Fibroblast of mammary gland (primary cell): ENCODE measurements at regions not wholly inside any gene's neighbourhood (a gene's known extent, or its start where the extent isn't known, plus 50 kb on each side); places are given as distances from the start of the nearest gene placed in this dataset.

Source experiments
- DNase-seq: peaks from one replicate; pipeline ENCODE4 v3.0.0-alpha.2; 2010; ENCODE audit warnings: low read depth
- H3K4me3 ChIP-seq: 2 replicates; pipeline ENCODE4 v1.5.1; 2011; ENCODE audit warnings: low read depth, mild to moderate bottlenecking, low read length, moderate library complexity; ENCODE audit not compliant: control insufficient read depth
- TF ChIP-seq, protein P1 (sequence below): conservative IDR thresholded peaks from 2 replicates; pipeline ENCODE4 v1.5.1; 2011; ENCODE audit warnings: low read depth, low read length, inconsistent platforms; ENCODE audit not compliant: control insufficient read depth, insufficient read depth

DNA sequence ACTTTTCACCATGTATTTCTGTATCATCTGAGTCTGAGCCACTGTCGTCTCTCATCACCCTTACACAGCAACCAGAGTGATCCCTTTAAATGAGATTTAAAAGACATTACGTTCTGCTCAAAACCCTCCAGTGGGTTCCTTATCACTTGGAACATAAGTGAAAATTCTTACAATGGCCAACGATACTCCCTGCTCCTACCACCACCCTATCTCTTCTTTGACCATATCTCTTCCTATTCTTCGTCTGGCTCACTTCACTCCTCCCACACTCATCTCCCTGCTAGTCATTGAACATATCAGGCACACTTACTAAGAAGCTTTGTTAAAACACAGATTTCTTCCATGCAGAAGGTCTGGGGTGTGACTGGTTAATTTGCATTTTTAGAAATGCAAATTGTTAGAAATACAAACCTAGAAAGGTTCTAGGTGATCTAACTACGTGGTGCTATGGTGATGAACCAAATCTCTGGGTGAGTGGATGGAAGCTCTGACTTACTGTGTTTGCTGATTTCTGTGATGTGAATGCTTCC is 166.6 kb upstream of the CD180 start:
- DNase-seq: no peak
- H3K4me3 ChIP-seq: no peak overlapping the region
- TF ChIP-seq, protein P1, sequence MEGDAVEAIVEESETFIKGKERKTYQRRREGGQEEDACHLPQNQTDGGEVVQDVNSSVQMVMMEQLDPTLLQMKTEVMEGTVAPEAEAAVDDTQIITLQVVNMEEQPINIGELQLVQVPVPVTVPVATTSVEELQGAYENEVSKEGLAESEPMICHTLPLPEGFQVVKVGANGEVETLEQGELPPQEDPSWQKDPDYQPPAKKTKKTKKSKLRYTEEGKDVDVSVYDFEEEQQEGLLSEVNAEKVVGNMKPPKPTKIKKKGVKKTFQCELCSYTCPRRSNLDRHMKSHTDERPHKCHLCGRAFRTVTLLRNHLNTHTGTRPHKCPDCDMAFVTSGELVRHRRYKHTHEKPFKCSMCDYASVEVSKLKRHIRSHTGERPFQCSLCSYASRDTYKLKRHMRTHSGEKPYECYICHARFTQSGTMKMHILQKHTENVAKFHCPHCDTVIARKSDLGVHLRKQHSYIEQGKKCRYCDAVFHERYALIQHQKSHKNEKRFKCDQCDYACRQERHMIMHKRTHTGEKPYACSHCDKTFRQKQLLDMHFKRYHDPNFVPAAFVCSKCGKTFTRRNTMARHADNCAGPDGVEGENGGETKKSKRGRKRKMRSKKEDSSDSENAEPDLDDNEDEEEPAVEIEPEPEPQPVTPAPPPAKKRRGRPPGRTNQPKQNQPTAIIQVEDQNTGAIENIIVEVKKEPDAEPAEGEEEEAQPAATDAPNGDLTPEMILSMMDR: no peak

DNA sequence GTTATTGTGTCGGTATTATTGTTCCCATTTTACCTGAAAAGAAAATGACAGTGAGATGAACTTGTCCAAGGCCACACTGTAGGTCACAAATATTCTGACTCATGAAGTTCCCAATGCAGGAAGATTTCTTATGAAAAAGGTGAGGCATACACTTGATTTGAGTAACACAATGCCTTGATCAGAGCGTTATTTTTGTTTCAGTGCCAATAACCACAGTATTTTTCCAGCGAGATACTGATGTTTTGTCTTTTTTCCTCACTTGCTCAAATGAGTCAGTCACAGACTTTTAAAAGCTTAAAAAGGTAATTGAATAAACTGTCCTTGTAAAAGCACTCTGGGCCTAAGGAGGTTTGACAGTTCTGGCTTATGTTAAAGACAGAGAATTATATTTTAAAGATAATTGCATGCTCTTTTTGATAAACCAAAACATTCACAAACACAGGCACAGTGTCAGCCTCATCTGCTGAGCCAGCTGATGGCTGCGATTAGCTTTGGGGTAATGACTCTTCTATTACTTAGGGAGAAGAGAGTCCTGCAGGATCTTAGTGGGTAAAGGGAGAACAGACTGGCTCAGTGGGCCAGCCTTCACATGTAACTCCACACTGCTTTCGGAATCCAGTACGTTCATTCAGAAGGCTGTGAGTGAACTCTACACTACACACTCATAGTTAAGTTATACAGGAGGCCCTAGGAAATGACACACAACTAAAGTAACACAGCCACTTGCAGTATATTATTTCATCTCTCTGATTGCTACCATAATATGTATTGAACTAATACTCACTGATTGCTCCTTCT is 165.5 kb upstream of the CD180 start:
- DNase-seq: peak; percentile 60
- H3K4me3 ChIP-seq: no peak overlapping the region
- TF ChIP-seq, protein P1: no peak

DNA sequence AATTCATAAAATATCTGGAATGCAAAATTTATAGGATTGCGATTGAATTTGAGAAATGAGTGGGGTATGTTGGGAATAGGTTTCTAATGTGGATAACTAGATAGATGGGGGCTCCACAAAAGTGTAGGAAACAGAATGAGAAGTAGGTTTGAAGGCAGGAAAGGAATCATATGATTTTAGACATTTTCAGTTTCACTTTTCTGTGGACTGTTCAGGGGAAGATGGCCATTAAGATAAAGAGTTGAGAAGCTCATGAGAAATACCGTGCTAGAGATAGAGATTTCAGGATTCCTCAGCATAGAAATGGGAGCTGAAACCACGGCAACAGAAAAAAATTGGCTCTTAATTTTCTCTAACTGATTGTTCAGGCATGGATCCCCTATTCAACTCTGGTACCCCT is 163.4 kb upstream of the CD180 start:
- DNase-seq: no peak
- TF ChIP-seq, protein P1: no peak
- no peak overlapping the region for H3K4me3 ChIP-seq

DNA sequence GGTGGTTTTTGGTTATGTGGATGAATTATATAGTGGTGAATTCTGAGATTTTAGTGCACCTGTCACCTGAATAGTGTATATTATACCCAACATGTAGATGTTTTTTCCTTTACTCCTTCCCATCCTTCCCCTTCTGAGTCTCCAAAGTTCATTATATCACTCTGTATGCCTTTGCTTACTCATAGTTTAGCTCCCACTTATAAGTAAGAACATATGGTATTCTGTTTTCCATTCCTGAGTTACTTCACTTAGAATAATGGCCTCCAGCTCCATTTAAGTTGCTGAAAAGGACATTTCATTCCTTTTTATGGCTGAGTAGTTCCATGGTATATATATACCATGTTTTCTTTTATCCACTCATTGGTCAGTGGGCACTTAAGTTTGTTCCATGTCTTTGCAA is 161.6 kb upstream of the CD180 start:
- no peak overlapping the region for H3K4me3 ChIP-seq
- peak; percentile 43 for DNase-seq
- TF ChIP-seq, protein P1: no peak

DNA sequence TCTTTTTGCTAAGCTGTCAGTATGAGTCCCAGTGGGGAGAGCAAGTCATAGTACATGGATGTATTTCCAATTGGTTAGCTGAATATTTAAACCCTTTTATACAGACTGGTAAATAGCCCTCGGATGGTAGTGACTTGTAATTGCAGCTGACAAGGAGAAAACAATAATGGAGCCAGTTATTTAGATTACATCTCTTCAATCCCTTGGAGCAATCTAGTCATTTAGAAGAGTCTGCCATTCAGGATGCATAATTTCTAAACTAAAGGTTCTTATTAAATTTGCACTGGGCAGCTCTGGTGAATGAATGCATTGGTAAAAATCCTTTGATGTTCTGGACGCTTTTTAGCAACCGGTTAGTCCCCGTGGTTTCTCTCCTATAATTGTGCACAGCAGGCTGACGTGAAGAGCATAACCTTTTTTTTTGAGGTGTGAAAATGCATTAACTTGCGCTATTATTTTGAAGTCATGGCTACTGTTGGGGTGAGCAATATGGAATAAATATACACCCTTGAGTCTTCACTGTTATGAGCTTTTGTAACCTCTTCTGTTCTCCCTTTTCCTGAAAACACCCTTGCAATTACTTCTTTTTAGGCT is 158.6 kb upstream of the CD180 start:
- TF ChIP-seq, protein P1: no peak

DNA sequence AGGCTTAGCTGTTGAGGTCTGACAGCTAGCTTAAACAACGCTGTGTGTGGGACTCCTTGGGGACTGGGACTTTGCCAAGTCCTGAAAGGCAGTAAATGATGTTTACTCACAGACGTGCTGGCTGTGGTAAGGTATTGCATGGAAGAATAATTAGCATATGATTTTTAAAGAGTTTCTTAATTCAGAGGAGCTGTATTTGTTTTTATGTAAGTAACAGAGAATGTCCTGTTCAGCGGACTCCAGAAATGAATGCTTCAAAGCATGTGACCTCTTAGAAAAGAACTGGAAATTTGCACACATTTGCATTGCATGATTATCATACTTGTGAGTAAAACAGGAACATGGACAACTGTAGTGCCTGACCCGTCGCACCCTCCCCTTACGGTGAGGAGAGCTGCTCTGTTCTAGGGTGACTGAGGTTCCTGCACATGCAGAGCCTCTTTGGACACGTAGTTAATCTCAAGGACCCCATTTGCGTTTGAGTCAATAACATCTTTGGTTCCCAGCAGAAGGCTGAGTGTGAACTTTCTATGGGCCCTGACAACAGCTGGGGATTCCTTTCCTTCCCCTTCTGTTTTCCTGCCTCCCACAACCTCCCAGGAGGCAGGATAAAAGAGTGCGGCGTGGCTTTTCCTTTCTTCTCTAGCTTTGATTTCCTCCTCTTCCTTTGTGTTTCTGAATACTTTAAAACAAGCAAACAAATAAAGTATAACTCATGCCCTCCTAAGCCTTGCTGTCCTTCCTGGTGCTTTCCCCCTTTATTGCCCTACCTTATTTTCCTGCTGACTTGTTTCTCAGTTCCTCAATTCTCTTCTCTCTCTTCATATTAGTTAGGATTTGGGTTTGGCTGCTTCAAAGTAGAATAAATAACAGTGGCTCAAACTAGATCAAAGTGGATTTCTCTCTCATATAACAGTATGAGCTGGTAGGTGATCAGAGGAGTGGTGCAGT is 157.2 kb upstream of the CD180 start:
- peak; percentile 51 for DNase-seq
- H3K4me3 ChIP-seq: no peak overlapping the region
- TF ChIP-seq, protein P1: no peak

More for the DNA sequence above, 158.6 kb upstream of the CD180 start:
- no peak for DNase-seq
- H3K4me3 ChIP-seq: no peak overlapping the region
